IMR-90 (cell line): ENCODE measurements at regions not wholly inside any gene's neighbourhood (a gene's known extent, or its start where the extent isn't known, plus 50 kb on each side); places are given as distances from the start of the nearest gene placed in this dataset.

ENCODE experiments used
- ATAC-seq: fragments of 200-7000 bp; cut with Tn5 transposase; 2 replicates; pipeline ENCODE4 v1.9.1; 2020; ENCODE audit warnings: low read depth, mild to moderate bottlenecking, moderate library complexity
- BruUV-seq: library from RNA; stranded (reverse); fragments of 400-500 nt; replicated peaks from 2 replicates; lab custom pipeline; 2021; lab: Mats Ljungman, UMichigan
- CTCF ChIA-PET: fragments of 300-600 bp; formaldehyde crosslinking; extraction: SDS; loops from one replicate; lab custom pipeline; 2021; ENCODE audit warnings: antibody characterized with exemption; lab: Yijun Ruan, JAX
- POLR2A ChIA-PET: fragments of 300-600 bp; sonication (Branson Sonifier 250); formaldehyde crosslinking; loops from one replicate; lab custom pipeline; 2022; ENCODE audit warnings: antibody characterized with exemption; ENCODE audit not compliant: unreplicated experiment; lab: Charles Lee
- DNase-seq: peaks from one replicate; pipeline ENCODE4 v3.0.0; 2013
- H2AFZ ChIP-seq: replicated peaks from 2 replicates; pipeline ENCODE3; 2013; ENCODE audit warnings: low read length, mild to moderate bottlenecking; ENCODE audit not compliant: poor library complexity
- H2AK5ac ChIP-seq: 2 replicates; pipeline ENCODE4 v1.6.1; 2013; ENCODE audit warnings: low read depth, low read length, inconsistent platforms
- H2AK9ac ChIP-seq: replicated peaks from 2 replicates; pipeline ENCODE3; 2013; ENCODE audit warnings: mild to moderate bottlenecking, low read depth, low read length, moderate library complexity; ENCODE audit not compliant: poor library complexity
- H2BK120ac ChIP-seq: 2 replicates; pipeline ENCODE4 v1.6.1; 2013; ENCODE audit warnings: low read depth, low read length, inconsistent platforms
- H2BK15ac ChIP-seq: 3 replicates; pipeline ENCODE4 v1.6.1; 2013; ENCODE audit warnings: low read depth, low read length, inconsistent platforms
- H2BK20ac ChIP-seq: 2 replicates; pipeline ENCODE4 v1.6.1; 2013; ENCODE audit warnings: low read depth, mild to moderate bottlenecking, inconsistent platforms, low read length, moderate library complexity
- H2BK5ac ChIP-seq: 2 replicates; pipeline ENCODE4 v1.6.1; 2013; ENCODE audit warnings: mild to moderate bottlenecking, low read depth, low read length, inconsistent platforms; ENCODE audit not compliant: poor library complexity, severe bottlenecking
- H3K14ac ChIP-seq: replicated peaks from 2 replicates; pipeline ENCODE4 v1.6.1; 2013; ENCODE audit warnings: low read depth, low read length, inconsistent platforms
- H3K18ac ChIP-seq: 2 replicates; pipeline ENCODE4 v1.6.1; 2013; ENCODE audit warnings: low read depth, low read length, control low read depth
- H3K23ac ChIP-seq: 2 replicates; pipeline ENCODE4 v1.6.1; 2013; ENCODE audit warnings: low read depth, low read length, inconsistent platforms
- H3K27ac ChIP-seq: 2 replicates; pipeline ENCODE4 v1.5.1; 2013; ENCODE audit warnings: mild to moderate bottlenecking, control low read depth, low read length; ENCODE audit not compliant: insufficient read depth
- H3K27me3 ChIP-seq: 2 replicates; pipeline ENCODE4 v1.6.1; 2013; ENCODE audit warnings: low read length; ENCODE audit not compliant: control insufficient read depth, insufficient read depth
- H3K36me3 ChIP-seq: 2 replicates; pipeline ENCODE4 v1.6.1; 2013; ENCODE audit warnings: low read length, mixed read lengths; ENCODE audit not compliant: control insufficient read depth, insufficient read depth
- H3K4ac ChIP-seq: 2 replicates; pipeline ENCODE4 v1.6.1; 2013; ENCODE audit warnings: low read depth, low read length, inconsistent platforms
- H3K4me1 ChIP-seq: 2 replicates; pipeline ENCODE4 v1.6.1; 2013; ENCODE audit warnings: low read length, mixed read lengths; ENCODE audit not compliant: control insufficient read depth, insufficient read depth
- H3K4me2 ChIP-seq: 2 replicates; pipeline ENCODE4 v1.6.1; 2013; ENCODE audit warnings: low read depth, mild to moderate bottlenecking, control low read depth, low read length, moderate library complexity
- H3K4me3 ChIP-seq: 2 replicates; pipeline ENCODE4 v1.5.1; 2013; ENCODE audit warnings: low read depth, mild to moderate bottlenecking, control low read depth, low read length, moderate library complexity; ENCODE audit not compliant: insufficient read depth
- H3K56ac ChIP-seq: 2 replicates; pipeline ENCODE4 v1.6.1; 2013; ENCODE audit warnings: low read length, inconsistent platforms; ENCODE audit not compliant: insufficient read depth; ENCODE audit errors: extremely low read depth
- H3K79me1 ChIP-seq, 2 experiments: 2 replicates each; pipeline ENCODE4 v1.6.1; 2013; ENCODE audit warnings: low read length in 2 of 2, inconsistent platforms in 1 of 2, low read depth in 1 of 2
- H3K9ac ChIP-seq: 2 replicates; pipeline ENCODE4 v1.6.1; 2013; ENCODE audit warnings: low read depth, low read length, control low read depth
- H3K9me1 ChIP-seq: 2 replicates; pipeline ENCODE4 v1.6.1; 2013; ENCODE audit warnings: low read length, inconsistent platforms; ENCODE audit not compliant: insufficient read depth
- H3K9me3 ChIP-seq: 2 replicates; pipeline ENCODE4 v1.6.1; 2013; ENCODE audit warnings: low read length; ENCODE audit not compliant: control insufficient read depth, insufficient read depth
- H4K20me1 ChIP-seq: 2 replicates; pipeline ENCODE4 v1.6.1; 2013; ENCODE audit warnings: low read length, inconsistent platforms; ENCODE audit not compliant: insufficient read depth
- H4K5ac ChIP-seq: 2 replicates; pipeline ENCODE4 v1.6.1; 2013; ENCODE audit warnings: mild to moderate bottlenecking, low read depth, low read length, control low read depth
- H4K8ac ChIP-seq, 2 experiments: 2 replicates each; pipeline ENCODE4 v1.6.1; 2013; ENCODE audit warnings: low read depth in 2 of 2, low read length in 2 of 2, control low read depth in 1 of 2, inconsistent platforms in 1 of 2
- H4K91ac ChIP-seq: 2 replicates; pipeline ENCODE4 v1.6.1; 2013; ENCODE audit warnings: low read depth, low read length, inconsistent platforms; ENCODE audit not compliant: insufficient read depth
- BHLHE40 ChIP-seq: fragments of 150-350 bp; IDR thresholded peaks from 2 replicates; pipeline ENCODE4 v1.6.1; 2016; ENCODE audit warnings: mild to moderate bottlenecking, low read depth, low read length
- CEBPB ChIP-seq: IDR thresholded peaks from 2 replicates; pipeline ENCODE4 v1.6.1; 2012; ENCODE audit warnings: low read depth, low read length, improper control_type of control experiment
- CHD1 ChIP-seq: IDR thresholded peaks from 2 replicates; pipeline ENCODE4 v1.6.1; 2012; ENCODE audit warnings: low read depth, low read length, improper control_type of control experiment
- FOS ChIP-seq: fragments of 150-350 bp; IDR thresholded peaks from 2 replicates; pipeline ENCODE4 v1.6.1; 2016; ENCODE audit warnings: low read depth, low read length
- MAFK ChIP-seq: IDR thresholded peaks from 2 replicates; pipeline ENCODE4 v1.6.1; 2012; ENCODE audit warnings: low read depth, low read length, improper control_type of control experiment
- MAZ ChIP-seq: IDR thresholded peaks from 2 replicates; pipeline ENCODE4 v1.6.1; 2012; ENCODE audit warnings: low read depth, mild to moderate bottlenecking, low read length, improper control_type of control experiment, moderate library complexity, borderline replicate concordance
- MXI1 ChIP-seq: IDR thresholded peaks from 2 replicates; pipeline ENCODE4 v1.6.1; 2012; ENCODE audit warnings: low read depth, mild to moderate bottlenecking, low read length, moderate library complexity, borderline replicate concordance
- NFE2L2 ChIP-seq: fragments of 150-350 bp; IDR thresholded peaks from 2 replicates; pipeline ENCODE4 v1.6.1; 2016; ENCODE audit warnings: low read depth, mild to moderate bottlenecking, low read length
- POLR2A ChIP-seq: IDR thresholded peaks from 2 replicates; pipeline ENCODE4 v1.6.1; 2012; ENCODE audit warnings: mild to moderate bottlenecking, low read depth, low read length
- RAD21 ChIP-seq: IDR thresholded peaks from 2 replicates; pipeline ENCODE4 v1.6.1; 2012; ENCODE audit warnings: low read length, improper control_type of control experiment
- RCOR1 ChIP-seq: IDR thresholded peaks from 2 replicates; pipeline ENCODE4 v1.6.1; 2012; ENCODE audit warnings: mild to moderate bottlenecking, low read length, improper control_type of control experiment; ENCODE audit not compliant: insufficient replicate concordance
- RFX5 ChIP-seq: IDR thresholded peaks from 2 replicates; pipeline ENCODE4 v1.8.0; 2012; ENCODE audit warnings: low read depth, mild to moderate bottlenecking, low read length, moderate library complexity
- SMC3 ChIP-seq: fragments of 150-350 bp; IDR thresholded peaks from 2 replicates; pipeline ENCODE4 v1.6.1; 2016; ENCODE audit warnings: low read depth, mild to moderate bottlenecking, antibody characterized with exemption, low read length, moderate library complexity
- WGBS, 2 experiments: methylation state at CpG; one replicate each; pipeline versions ENCODE4 v1.1.5 to v1.1.7; 2013; ENCODE audit warnings: missing lambda C conversion rate in 2 of 2; ENCODE audit not compliant: insufficient read length in 1 of 2; ENCODE audit errors: extremely low coverage in 2 of 2; 5-methylcytosine and 5-hydroxymethylcytosine counted together
- dilution Hi-C: fragments of 300-500 bp; cut with HindIII; formaldehyde crosslinking; loops from one replicate; pipeline ENCODE4 v1.14.3; 2018; ENCODE audit warnings: low sequenced_read_pairs; ENCODE audit not compliant: unreplicated experiment
- in situ Hi-C: fragments of 300-500 bp; cut with MboI; formaldehyde crosslinking; loops from 3 replicates; pipeline ENCODE4 v1.14.3; 2019; ENCODE audit warnings: low sequenced_read_pairs, inconsistent platforms, mixed read lengths
- intact Hi-C: fragments of 100-400 bp; cut with micrococcal nuclease; formaldehyde crosslinking; loops from 2 replicates; pipeline ENCODE4 v1.10.0; 2022
- TF ChIP-seq, protein P1 (sequence below): fragments of 150-350 bp; IDR thresholded peaks from 2 replicates; pipeline ENCODE4 v1.6.1; 2016; ENCODE audit warnings: low read depth, mild to moderate bottlenecking, low read length, moderate library complexity, borderline replicate concordance
- TF ChIP-seq, protein P2 (sequence below): conservative IDR thresholded peaks from 2 replicates; pipeline ENCODE4 v1.5.1; 2012; ENCODE audit warnings: mild to moderate bottlenecking, low read depth, low read length, improper control_type of control experiment
- TF ChIP-seq, protein P3 (sequence below): fragments of 150-350 bp; IDR thresholded peaks from 2 replicates; pipeline ENCODE4 v1.6.1; 2017; ENCODE audit warnings: mild to moderate bottlenecking, antibody characterized with exemption, low read length, low read depth

DNA sequence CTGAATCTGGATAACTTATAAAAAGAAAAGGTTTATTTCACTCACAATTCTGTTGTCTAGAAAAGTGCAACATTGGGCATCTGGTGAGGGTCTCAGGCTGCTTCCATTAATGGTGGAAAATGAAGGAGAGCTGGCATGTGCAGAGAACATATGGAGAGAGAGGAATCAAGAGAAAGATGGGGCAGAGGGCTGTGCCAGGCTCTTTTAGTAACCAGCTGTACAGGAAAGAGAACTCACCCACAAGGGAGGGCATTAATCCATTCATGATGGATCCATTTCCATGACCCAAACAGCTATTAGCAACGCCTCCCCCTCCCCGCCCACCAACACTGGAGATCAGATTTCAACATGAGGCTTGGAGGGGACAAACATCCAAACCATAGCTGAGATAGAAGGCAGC, 61.7 kb upstream of the LYZL1 start:
- H4K91ac ChIP-seq = no peak overlapping the region
- H2AK5ac ChIP-seq = no peak overlapping the region
- no peak overlapping the region for H4K8ac ChIP-seq
- H2AK9ac ChIP-seq = no peak overlapping the region
- in situ Hi-C loops (no loop called here), intact Hi-C loops (no loop called here), dilution Hi-C loops (no loop called here)
- no TSS peak for BruUV-seq
- 0 out of 2 replicates have a peak, but pooled peaks cover 2% of the 10 kb centered on the region for H3K9me3 ChIP-seq
- no peak overlapping the region for H3K56ac ChIP-seq
- H3K4me2 ChIP-seq = no peak overlapping the region
- no peak overlapping the region for H2BK120ac ChIP-seq
- H2BK20ac ChIP-seq = no peak overlapping the region
- no peaks in the 10 kb centered on the region for H4K20me1 ChIP-seq
- ATAC-seq (no peak), DNase-seq (no peak)
- no CpG with 5 or more reads among the region's 2 CpGs for WGBS, 2 experiments
- no peak overlapping the region for H3K27ac ChIP-seq
- H3K79me1 ChIP-seq = no peaks in the 10 kb centered on the region
- H4K5ac ChIP-seq = no peak overlapping the region
- no peak overlapping the region for H2BK5ac ChIP-seq
- no peaks in the 10 kb centered on the region for H3K9me1 ChIP-seq
- H3K36me3 ChIP-seq = no peaks in the 10 kb centered on the region
- no peak overlapping the region for H3K4ac ChIP-seq
- no peak for TF ChIP-seq RCOR1
- TF ChIP-seq CHD1 = no peak
- no peak for TF ChIP-seq MAFK
- TF ChIP-seq, protein P1, sequence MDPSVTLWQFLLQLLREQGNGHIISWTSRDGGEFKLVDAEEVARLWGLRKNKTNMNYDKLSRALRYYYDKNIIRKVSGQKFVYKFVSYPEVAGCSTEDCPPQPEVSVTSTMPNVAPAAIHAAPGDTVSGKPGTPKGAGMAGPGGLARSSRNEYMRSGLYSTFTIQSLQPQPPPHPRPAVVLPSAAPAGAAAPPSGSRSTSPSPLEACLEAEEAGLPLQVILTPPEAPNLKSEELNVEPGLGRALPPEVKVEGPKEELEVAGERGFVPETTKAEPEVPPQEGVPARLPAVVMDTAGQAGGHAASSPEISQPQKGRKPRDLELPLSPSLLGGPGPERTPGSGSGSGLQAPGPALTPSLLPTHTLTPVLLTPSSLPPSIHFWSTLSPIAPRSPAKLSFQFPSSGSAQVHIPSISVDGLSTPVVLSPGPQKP = no peak
- no peak for TF ChIP-seq CEBPB
- TF ChIP-seq NFE2L2 = no peak
- TF ChIP-seq BHLHE40 = no peak
- no peak for TF ChIP-seq POLR2A
- no peak for TF ChIP-seq RFX5
- TF ChIP-seq, protein P2, sequence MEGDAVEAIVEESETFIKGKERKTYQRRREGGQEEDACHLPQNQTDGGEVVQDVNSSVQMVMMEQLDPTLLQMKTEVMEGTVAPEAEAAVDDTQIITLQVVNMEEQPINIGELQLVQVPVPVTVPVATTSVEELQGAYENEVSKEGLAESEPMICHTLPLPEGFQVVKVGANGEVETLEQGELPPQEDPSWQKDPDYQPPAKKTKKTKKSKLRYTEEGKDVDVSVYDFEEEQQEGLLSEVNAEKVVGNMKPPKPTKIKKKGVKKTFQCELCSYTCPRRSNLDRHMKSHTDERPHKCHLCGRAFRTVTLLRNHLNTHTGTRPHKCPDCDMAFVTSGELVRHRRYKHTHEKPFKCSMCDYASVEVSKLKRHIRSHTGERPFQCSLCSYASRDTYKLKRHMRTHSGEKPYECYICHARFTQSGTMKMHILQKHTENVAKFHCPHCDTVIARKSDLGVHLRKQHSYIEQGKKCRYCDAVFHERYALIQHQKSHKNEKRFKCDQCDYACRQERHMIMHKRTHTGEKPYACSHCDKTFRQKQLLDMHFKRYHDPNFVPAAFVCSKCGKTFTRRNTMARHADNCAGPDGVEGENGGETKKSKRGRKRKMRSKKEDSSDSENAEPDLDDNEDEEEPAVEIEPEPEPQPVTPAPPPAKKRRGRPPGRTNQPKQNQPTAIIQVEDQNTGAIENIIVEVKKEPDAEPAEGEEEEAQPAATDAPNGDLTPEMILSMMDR = no peak
- TF ChIP-seq, protein P3, sequence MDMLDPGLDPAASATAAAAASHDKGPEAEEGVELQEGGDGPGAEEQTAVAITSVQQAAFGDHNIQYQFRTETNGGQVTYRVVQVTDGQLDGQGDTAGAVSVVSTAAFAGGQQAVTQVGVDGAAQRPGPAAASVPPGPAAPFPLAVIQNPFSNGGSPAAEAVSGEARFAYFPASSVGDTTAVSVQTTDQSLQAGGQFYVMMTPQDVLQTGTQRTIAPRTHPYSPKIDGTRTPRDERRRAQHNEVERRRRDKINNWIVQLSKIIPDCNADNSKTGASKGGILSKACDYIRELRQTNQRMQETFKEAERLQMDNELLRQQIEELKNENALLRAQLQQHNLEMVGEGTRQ = no peak
- no peak for TF ChIP-seq MXI1
- TF ChIP-seq MAZ = no peak
- no peak for TF ChIP-seq FOS
- TF ChIP-seq SMC3 = no peak
- TF ChIP-seq RAD21 = no peak
- H3K4me1 ChIP-seq = no peaks in the 10 kb centered on the region
- peaks cover 52% of the 10 kb centered on the region for H3K27me3 ChIP-seq
- no peak overlapping the region for H2BK15ac ChIP-seq
- H3K4me3 ChIP-seq = no peak overlapping the region
- no peak overlapping the region for H3K14ac ChIP-seq
- H3K18ac ChIP-seq = no peak overlapping the region
- H3K9ac ChIP-seq = no peak overlapping the region
- ChIA-PET CTCF (no interaction called here), POLR2A (no interaction called here)
- no peak overlapping the region for H2AFZ ChIP-seq
- no peak overlapping the region for H3K23ac ChIP-seq
